Adrenal gland (tissue), 5 donors: ENCODE measurements at regions not wholly inside any gene's neighbourhood (a gene's known extent, or its start where the extent isn't known, plus 50 kb on each side); places are given as distances from the start of the nearest gene placed in this dataset.

ENCODE experiments used
- CTCF ChIP-seq, 6 experiments: fragments of 450-650 bp in 4 of 6; fragments of 200-600 bp in 2 of 6; sonication (generic) in 1 of 6; IDR thresholded peaks; 1 replicate in 5 of 6; 2 replicates in 1 of 6; pipeline versions ENCODE4 v1.5.1 to v1.8.0; 2016 to 2021; ENCODE audit warnings: antibody characterized with exemption in 6 of 6, mild to moderate bottlenecking in 2 of 6, moderate library complexity in 1 of 6
- POLR2A ChIP-seq, 2 donors: fragments of 450-650 bp; IDR thresholded peaks; one replicate each; pipeline ENCODE4 v1.6.1; 2017; ENCODE audit warnings: antibody characterized with exemption in 2 of 2, mild to moderate bottlenecking in 2 of 2, moderate library complexity in 1 of 2
- donor health status: DM: no; HTN: no; CAD: no.

- TF ChIP-seq CTCF (IDR thresholded peaks at IDR 0.05) (no peak), POLR2A (IDR thresholded peaks at IDR 0.05) (no peak)
Measured at GRCh38 chr1:60502506-60502905, 428.9 kb upstream of the C1orf87 start.
